NCI-H128 (cell line): ENCODE measurements at regions not wholly inside any gene's neighbourhood (a gene's known extent, or its start where the extent isn't known, plus 50 kb on each side); places are given as distances from the start of the nearest gene placed in this dataset.

Source experiments
- DNase-seq: peaks from one replicate; lab custom pipeline; 2025; ENCODE audit not compliant: unreplicated experiment; lab: John Stamatoyannopoulos, UW

- DNase-seq: peak; percentile 1
Observed at GRCh38 chr2:162890690-162891311, 52.2 kb upstream of the KCNH7 start.

GRCh38 chr2:162888652-162889051, 50.1 kb upstream of the KCNH7 start:
- no peak for DNase-seq
